ENCODE measurements at regions not wholly inside any gene's neighbourhood (a gene's known extent, or its start where the extent isn't known, plus 50 kb on each side); places are given as distances from the start of the nearest gene placed in this dataset.
A peak's percentile ranks its signal among the peaks of the same experiment; 100 is the strongest.

GRCh38 chr2:189982780-189983394 is 79.6 kb downstream of the MSTN start:
- Histone ChIP-seq H3K9me3 (no peaks in the 10 kb centered on the region), H3K27me3 (ENCODE audit: insufficient read depth) (no peaks in the 10 kb centered on the region), H2AFZ (ENCODE audit: low read depth) (no peak overlapping the region), H3K4me2 (no peak overlapping the region), H4K20me1 (ENCODE audit: insufficient read depth) (no peaks in the 10 kb centered on the region), H3K27ac (ENCODE audit: low read depth in 2 of 2, low read length in 1 of 2) (no peak overlapping the region), H3K9ac (no peak overlapping the region), H3K4me1 (ENCODE audit: control insufficient read depth in 1 of 2, insufficient read depth in 2 of 2, low read depth in 1 of 2, low read length in 1 of 2) (no peaks in the 10 kb centered on the region), H3K79me2 (ENCODE audit: insufficient read depth) (no peaks in the 10 kb centered on the region), H3K36me3 (replicated peaks in 1 of 2; ENCODE audit: control insufficient read depth in 1 of 2, insufficient read depth in 2 of 2, low read length in 1 of 2) (no peaks in the 10 kb centered on the region), H3F3A (replicated peaks; ENCODE audit: insufficient read depth) (no peaks in the 10 kb centered on the region), H3K9me2 (no peaks in the 10 kb centered on the region), H3K4me3 (ENCODE audit: low read depth in 2 of 2, low read length in 1 of 2) (no peak overlapping the region)
- peak; percentile 10 for DNase-seq
- WGBS (ENCODE audit: low lambda C conversion rate), result 31% methylated on average over 5 of the region's 5 CpGs
- TF ChIP-seq ELF1 (IDR thresholded peaks at IDR 0.05) (no peak), RAD21 (IDR thresholded peaks at IDR 0.05; ENCODE audit: low read length) (peak; percentile 39), CTCF (IDR thresholded peaks at IDR 0.05) (peak; percentile 51), FOXJ3 (CRISPR knock-in tag; IDR thresholded peaks at IDR 0.05) (no peak)
- POLR2A ChIA-PET, result no interaction called here
- CTCF ChIA-PET, result interaction anchor here (0.6 to 1.4 kb wide), 5 partner anchors 14 to 100 kb away, joined by 3 to 6 read pairs (median 3); no protein-coding TSS in a partner anchor

- CTCF ChIA-PET, result interaction anchor here (1.4 kb wide), 1 partner anchor 17 kb away, joined by 3 read pairs; no protein-coding TSS in a partner anchor
Observed at GRCh38 chr2:189982087-189982486, 80.4 kb downstream of the MSTN start.

More at GRCh38 chr2:189982087-189982486, 80.4 kb downstream of the MSTN start:
- Histone ChIP-seq H3K9me2 (no peaks in the 10 kb centered on the region), H3K9ac (no peak overlapping the region), H3K4me2 (no peak overlapping the region), H3K36me3 (replicated peaks in 1 of 2; ENCODE audit: control insufficient read depth in 1 of 2, insufficient read depth in 2 of 2, low read length in 1 of 2) (no peaks in the 10 kb centered on the region), H3K27ac (ENCODE audit: low read depth in 2 of 2, low read length in 1 of 2) (no peak overlapping the region), H2AFZ (ENCODE audit: low read depth) (no peak overlapping the region), H3K4me3 (ENCODE audit: low read depth in 2 of 2, low read length in 1 of 2) (no peak overlapping the region), H3K79me2 (ENCODE audit: insufficient read depth) (no peaks in the 10 kb centered on the region), H3F3A (replicated peaks; ENCODE audit: insufficient read depth) (no peaks in the 10 kb centered on the region), H3K4me1 (ENCODE audit: control insufficient read depth in 1 of 2, insufficient read depth in 2 of 2, low read depth in 1 of 2, low read length in 1 of 2) (no peaks in the 10 kb centered on the region), H3K9me3 (no peaks in the 10 kb centered on the region), H3K27me3 (ENCODE audit: insufficient read depth) (no peaks in the 10 kb centered on the region), H4K20me1 (ENCODE audit: insufficient read depth) (no peaks in the 10 kb centered on the region)
- TF ChIP-seq GATA2 (CRISPR knock-in tag; IDR thresholded peaks at IDR 0.05) (no peak), SMC3 (IDR thresholded peaks at IDR 0.05; ENCODE audit: low read depth, low read length) (no peak), RCOR1 (IDR thresholded peaks at IDR 0.05; ENCODE audit: low read length) (no peak), NFIC (IDR thresholded peaks at IDR 0.05; ENCODE audit: borderline replicate concordance) (no peak), GABPA (IDR thresholded peaks at IDR 0.05; ENCODE audit: low read depth) (no peak), MXI1 (IDR thresholded peaks at IDR 0.05; ENCODE audit: low read depth, low read length) (no peak), TAF1 (IDR thresholded peaks at IDR 0.05; ENCODE audit: borderline replicate concordance, low read depth, low read length) (no peak), FOXM1 (IDR thresholded peaks at IDR 0.05; ENCODE audit: low read depth) (no peak), CHD2 (IDR thresholded peaks at IDR 0.05; ENCODE audit: low read length, partially characterized antibody) (no peak), EP300 (IDR thresholded peaks at IDR 0.05; ENCODE audit: borderline replicate concordance in 1 of 2, low read depth in 1 of 2, low read length in 1 of 2) (no peak), RAD21 (IDR thresholded peaks at IDR 0.05; ENCODE audit: low read length) (no peak), MEF2A (IDR thresholded peaks at IDR 0.05; ENCODE audit: borderline replicate concordance, low read depth) (no peak), JUND (IDR thresholded peaks at IDR 0.05) (no peak), IRF3 (IDR thresholded peaks at IDR 0.05; ENCODE audit: low read depth, low read length) (no peak), USF2 (IDR thresholded peaks at IDR 0.05; ENCODE audit: borderline replicate concordance, low read depth, low read length) (no peak), MAX (IDR thresholded peaks at IDR 0.05; ENCODE audit: low read depth) (no peak), NRF1 (IDR thresholded peaks at IDR 0.05; ENCODE audit: low read depth, low read length) (no peak), USF1 (IDR thresholded peaks at IDR 0.05; ENCODE audit: borderline replicate concordance, low read depth) (no peak), PBX3 (IDR thresholded peaks at IDR 0.05) (no peak)
- no peak for DNase-seq
- POLR2A ChIA-PET, result interaction anchor here (0.6 kb wide), 1 partner anchor 15 kb away, joined by 4 read pairs; no protein-coding TSS in a partner anchor
